GM12878 (cell line): ENCODE measurements at regions not wholly inside any gene's neighbourhood (a gene's known extent, or its start where the extent isn't known, plus 50 kb on each side); places are given as distances from the start of the nearest gene placed in this dataset.

Experiments
- BACH1 ChIP-seq: fragments of 450-650 bp; IDR thresholded peaks from 2 replicates; pipeline ENCODE4 v1.6.1; 2017; ENCODE audit warnings: mild to moderate bottlenecking, borderline replicate concordance
- CHD4 ChIP-seq: fragments of 200-600 bp; sonication (generic); IDR thresholded peaks from 2 replicates; pipeline ENCODE4 v1.6.1; 2016; ENCODE audit warnings: mild to moderate bottlenecking
- EGR1 ChIP-seq, 2 experiments: IDR thresholded peaks; 1 replicate in 1 of 2; 2 replicates in 1 of 2; pipeline ENCODE4 v1.6.1; 2011 to 2012; ENCODE audit warnings: low read depth in 2 of 2, low read length in 2 of 2, borderline replicate concordance in 1 of 2, mild to moderate bottlenecking in 1 of 2, moderate library complexity in 1 of 2
- PML ChIP-seq: IDR thresholded peaks from 2 replicates; pipeline ENCODE4 v1.6.1; 2012; ENCODE audit warnings: low read length, inconsistent platforms
- RCOR1 ChIP-seq: conservative IDR thresholded peaks from 2 replicates; pipeline ENCODE4 v1.6.1; 2012; ENCODE audit warnings: low read depth, low read length, improper control_type of control experiment
- TCF12 ChIP-seq: IDR thresholded peaks from 2 replicates; pipeline ENCODE4 v1.6.1; 2011; ENCODE audit warnings: low read depth, mild to moderate bottlenecking, low read length
- YBX1 ChIP-seq: fragments of 450-650 bp; IDR thresholded peaks from 2 replicates; pipeline ENCODE4 v1.6.1; 2016; ENCODE audit warnings: antibody characterized with exemption
- TF ChIP-seq, protein P1 (sequence below): IDR thresholded peaks from 2 replicates; pipeline ENCODE4 v1.6.1; 2012; ENCODE audit warnings: improper control_type of control experiment, low read depth, low read length; ENCODE audit not compliant: insufficient replicate concordance

GRCh38 chr3:71984843-71985613, 200.1 kb upstream of the PROK2 start (continued):
- TF ChIP-seq, protein P1, sequence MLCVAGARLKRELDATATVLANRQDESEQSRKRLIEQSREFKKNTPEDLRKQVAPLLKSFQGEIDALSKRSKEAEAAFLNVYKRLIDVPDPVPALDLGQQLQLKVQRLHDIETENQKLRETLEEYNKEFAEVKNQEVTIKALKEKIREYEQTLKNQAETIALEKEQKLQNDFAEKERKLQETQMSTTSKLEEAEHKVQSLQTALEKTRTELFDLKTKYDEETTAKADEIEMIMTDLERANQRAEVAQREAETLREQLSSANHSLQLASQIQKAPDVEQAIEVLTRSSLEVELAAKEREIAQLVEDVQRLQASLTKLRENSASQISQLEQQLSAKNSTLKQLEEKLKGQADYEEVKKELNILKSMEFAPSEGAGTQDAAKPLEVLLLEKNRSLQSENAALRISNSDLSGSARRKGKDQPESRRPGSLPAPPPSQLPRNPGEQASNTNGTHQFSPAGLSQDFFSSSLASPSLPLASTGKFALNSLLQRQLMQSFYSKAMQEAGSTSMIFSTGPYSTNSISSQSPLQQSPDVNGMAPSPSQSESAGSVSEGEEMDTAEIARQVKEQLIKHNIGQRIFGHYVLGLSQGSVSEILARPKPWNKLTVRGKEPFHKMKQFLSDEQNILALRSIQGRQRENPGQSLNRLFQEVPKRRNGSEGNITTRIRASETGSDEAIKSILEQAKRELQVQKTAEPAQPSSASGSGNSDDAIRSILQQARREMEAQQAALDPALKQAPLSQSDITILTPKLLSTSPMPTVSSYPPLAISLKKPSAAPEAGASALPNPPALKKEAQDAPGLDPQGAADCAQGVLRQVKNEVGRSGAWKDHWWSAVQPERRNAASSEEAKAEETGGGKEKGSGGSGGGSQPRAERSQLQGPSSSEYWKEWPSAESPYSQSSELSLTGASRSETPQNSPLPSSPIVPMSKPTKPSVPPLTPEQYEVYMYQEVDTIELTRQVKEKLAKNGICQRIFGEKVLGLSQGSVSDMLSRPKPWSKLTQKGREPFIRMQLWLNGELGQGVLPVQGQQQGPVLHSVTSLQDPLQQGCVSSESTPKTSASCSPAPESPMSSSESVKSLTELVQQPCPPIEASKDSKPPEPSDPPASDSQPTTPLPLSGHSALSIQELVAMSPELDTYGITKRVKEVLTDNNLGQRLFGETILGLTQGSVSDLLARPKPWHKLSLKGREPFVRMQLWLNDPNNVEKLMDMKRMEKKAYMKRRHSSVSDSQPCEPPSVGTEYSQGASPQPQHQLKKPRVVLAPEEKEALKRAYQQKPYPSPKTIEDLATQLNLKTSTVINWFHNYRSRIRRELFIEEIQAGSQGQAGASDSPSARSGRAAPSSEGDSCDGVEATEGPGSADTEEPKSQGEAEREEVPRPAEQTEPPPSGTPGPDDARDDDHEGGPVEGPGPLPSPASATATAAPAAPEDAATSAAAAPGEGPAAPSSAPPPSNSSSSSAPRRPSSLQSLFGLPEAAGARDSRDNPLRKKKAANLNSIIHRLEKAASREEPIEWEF: peak; percentile 64
- TF ChIP-seq PML (no peak), TCF12 (peak; percentile 87), RCOR1 (0 out of 2 replicates have a peak, but pooled peaks have one; percentile 70), YBX1 (no peak), BACH1 (peak; percentile 60; the same call in 1 of the 2 replicates), CHD4 (no peak), EGR1 (IDR thresholded peaks at IDR 0.05; ENCODE audit: borderline replicate concordance in 1 of 2, low read depth in 2 of 2, low read length in 2 of 2) (peak in 1 of 2 experiments; percentile 37; a peak in 1 of 3 replicates)
